OCI-LY1 (cell line): ENCODE measurements at regions not wholly inside any gene's neighbourhood (a gene's known extent, or its start where the extent isn't known, plus 50 kb on each side); places are given as distances from the start of the nearest gene placed in this dataset.

Source experiments
- EZH2 ChIP-seq: fragments of 200-600 bp; sonication (generic), shearing (Covaris generic); IDR thresholded peaks from 2 replicates; pipeline ENCODE4 v1.8.0; 2017; ENCODE audit warnings: borderline replicate concordance, mixed run types, mild to moderate bottlenecking, antibody characterized with exemption, low read length, moderate library complexity, mixed read lengths
- TF ChIP-seq, protein P1 (sequence below): fragments of 200-600 bp; sonication (generic), shearing (Covaris generic); IDR thresholded peaks from 2 replicates; pipeline ENCODE4 v1.5.1; 2017; ENCODE audit warnings: mild to moderate bottlenecking, antibody characterized with exemption, low read length, moderate library complexity, mixed read lengths

DNA sequence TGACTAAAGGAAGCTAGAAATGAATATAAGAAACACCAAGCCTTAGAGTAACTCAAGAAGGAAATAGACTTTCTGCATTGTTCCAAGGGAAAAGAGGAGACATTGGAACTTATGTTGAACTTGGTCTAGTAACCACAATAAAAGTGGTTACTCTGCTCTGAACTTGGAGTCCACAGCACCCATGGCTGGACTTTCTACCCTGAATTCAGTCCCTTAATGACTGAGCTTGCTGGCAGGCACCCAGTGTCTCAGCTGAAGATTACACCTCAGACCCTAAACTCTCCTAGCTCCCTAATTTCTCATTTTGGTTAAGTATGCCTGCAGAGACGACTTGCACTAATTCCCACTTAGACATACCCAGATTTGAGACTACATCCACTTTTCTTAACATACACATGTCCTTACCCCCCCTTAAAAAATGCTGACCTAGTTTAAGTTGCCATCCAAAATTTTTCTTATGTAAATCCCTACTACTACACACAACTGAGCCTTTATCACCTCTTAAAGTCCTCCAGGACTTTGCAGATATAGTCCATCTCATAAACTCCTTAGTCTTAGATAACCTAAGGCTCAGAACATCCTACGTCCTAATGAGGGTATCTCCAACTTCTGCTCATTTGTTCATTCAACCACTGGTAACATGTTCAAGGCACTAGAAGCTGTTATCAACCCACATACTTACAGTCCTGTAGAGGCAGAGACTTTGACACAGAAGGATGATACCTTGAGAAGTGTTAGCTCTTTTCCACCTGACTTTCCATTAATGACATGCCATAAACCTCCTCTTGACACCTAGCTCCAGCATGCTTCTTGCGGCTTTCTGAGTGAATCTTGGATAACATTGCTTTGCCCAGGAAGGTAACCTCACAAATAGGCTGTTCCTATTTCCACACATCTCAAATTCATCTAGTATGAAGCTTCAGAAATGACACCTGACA is 129.8 kb downstream of the ALDH8A1 start:
- TF ChIP-seq, protein P1, sequence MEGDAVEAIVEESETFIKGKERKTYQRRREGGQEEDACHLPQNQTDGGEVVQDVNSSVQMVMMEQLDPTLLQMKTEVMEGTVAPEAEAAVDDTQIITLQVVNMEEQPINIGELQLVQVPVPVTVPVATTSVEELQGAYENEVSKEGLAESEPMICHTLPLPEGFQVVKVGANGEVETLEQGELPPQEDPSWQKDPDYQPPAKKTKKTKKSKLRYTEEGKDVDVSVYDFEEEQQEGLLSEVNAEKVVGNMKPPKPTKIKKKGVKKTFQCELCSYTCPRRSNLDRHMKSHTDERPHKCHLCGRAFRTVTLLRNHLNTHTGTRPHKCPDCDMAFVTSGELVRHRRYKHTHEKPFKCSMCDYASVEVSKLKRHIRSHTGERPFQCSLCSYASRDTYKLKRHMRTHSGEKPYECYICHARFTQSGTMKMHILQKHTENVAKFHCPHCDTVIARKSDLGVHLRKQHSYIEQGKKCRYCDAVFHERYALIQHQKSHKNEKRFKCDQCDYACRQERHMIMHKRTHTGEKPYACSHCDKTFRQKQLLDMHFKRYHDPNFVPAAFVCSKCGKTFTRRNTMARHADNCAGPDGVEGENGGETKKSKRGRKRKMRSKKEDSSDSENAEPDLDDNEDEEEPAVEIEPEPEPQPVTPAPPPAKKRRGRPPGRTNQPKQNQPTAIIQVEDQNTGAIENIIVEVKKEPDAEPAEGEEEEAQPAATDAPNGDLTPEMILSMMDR: no peak
- no peak for TF ChIP-seq EZH2
